ENCODE measurements at regions not wholly inside any gene's neighbourhood (a gene's known extent, or its start where the extent isn't known, plus 50 kb on each side); places are given as distances from the start of the nearest gene placed in this dataset.
A peak's percentile ranks its signal among the peaks of the same experiment; 100 is the strongest.

- Mint-ChIP-seq H3K36me3 (ENCODE audit: insufficient read depth) (no peaks in the 10 kb centered on the region), H3K9me3 (no peaks in the 10 kb centered on the region), H3K27me3 (ENCODE audit: low read depth) (no peaks in the 10 kb centered on the region), H3K4me1 (ENCODE audit: low read depth) (peaks cover 54% of the 10 kb centered on the region), H3K4me3 (no peak overlapping the region)
- ATAC-seq (no peak), DNase-seq (no peak)
Observed at GRCh38 chr12:123071857-123072256, 79.0 kb downstream of the PITPNM2 start.

GRCh38 chr12:123071099-123071800 is 79.6 kb downstream of the PITPNM2 start:
- peaks cover 52% of the 10 kb centered on the region for H3K4me1 Mint-ChIP-seq (ENCODE audit: low read depth)

GRCh38 chr12:123070267-123071081 is 80.4 kb downstream of the PITPNM2 start:
- Mint-ChIP-seq H3K36me3 (ENCODE audit: insufficient read depth) (no peaks in the 10 kb centered on the region), H3K4me3 (no peak overlapping the region), H3K4me1 (ENCODE audit: low read depth) (peaks cover 52% of the 10 kb centered on the region), H3K27me3 (ENCODE audit: low read depth) (no peaks in the 10 kb centered on the region), H3K9me3 (no peaks in the 10 kb centered on the region)
- no peak for ATAC-seq
- no peak for DNase-seq

More at GRCh38 chr12:123071099-123071800, 79.6 kb downstream of the PITPNM2 start:
- no peak for DNase-seq
- H3K9me3 Mint-ChIP-seq = no peaks in the 10 kb centered on the region
- H3K36me3 Mint-ChIP-seq (ENCODE audit: insufficient read depth) = no peaks in the 10 kb centered on the region
- H3K27me3 Mint-ChIP-seq (ENCODE audit: low read depth) = no peaks in the 10 kb centered on the region
- no peak overlapping the region for H3K4me3 Mint-ChIP-seq
- ATAC-seq = no peak

- Mint-ChIP-seq H3K4me1 (ENCODE audit: low read depth) (peaks cover 47% of the 10 kb centered on the region), H3K9me3 (no peaks in the 10 kb centered on the region), H3K36me3 (ENCODE audit: insufficient read depth) (no peaks in the 10 kb centered on the region), H3K27me3 (ENCODE audit: low read depth) (no peaks in the 10 kb centered on the region), H3K4me3 (no peak overlapping the region)
- ATAC-seq = no peak
- no peak for DNase-seq
Observed at GRCh38 chr12:123069436-123070266, 81.2 kb downstream of the PITPNM2 start.

- Mint-ChIP-seq H3K4me1 (ENCODE audit: low read depth) (peaks cover 41% of the 10 kb centered on the region), H3K4me3 (no peak overlapping the region), H3K36me3 (ENCODE audit: insufficient read depth) (no peaks in the 10 kb centered on the region), H3K27me3 (ENCODE audit: low read depth) (no peaks in the 10 kb centered on the region), H3K9me3 (no peaks in the 10 kb centered on the region)
- no peak for ATAC-seq
- no peak for DNase-seq
Observed at GRCh38 chr12:123067654-123068053, 83.2 kb downstream of the PITPNM2 start.

- H3K27me3 Mint-ChIP-seq (ENCODE audit: low read depth) = no peaks in the 10 kb centered on the region
- H3K4me1 Mint-ChIP-seq (ENCODE audit: low read depth) = peaks cover 39% of the 10 kb centered on the region
- no peaks in the 10 kb centered on the region for H3K36me3 Mint-ChIP-seq (ENCODE audit: insufficient read depth)
- H3K4me3 Mint-ChIP-seq = no peak overlapping the region
- ATAC-seq (no peak), DNase-seq (no peak)
- no peaks in the 10 kb centered on the region for H3K9me3 Mint-ChIP-seq
Observed at GRCh38 chr12:123066384-123066710, 84.5 kb downstream of the PITPNM2 start.

GRCh38 chr12:123065676-123066383 is 85.1 kb downstream of the PITPNM2 start:
- Mint-ChIP-seq H3K4me3 (no peak overlapping the region), H3K9me3 (no peaks in the 10 kb centered on the region), H3K27me3 (ENCODE audit: low read depth) (no peaks in the 10 kb centered on the region), H3K36me3 (ENCODE audit: insufficient read depth) (no peaks in the 10 kb centered on the region), H3K4me1 (ENCODE audit: low read depth) (peaks cover 39% of the 10 kb centered on the region)
- no peak for ATAC-seq
- DNase-seq = no peak

- ATAC-seq = no peak
- no peaks in the 10 kb centered on the region for H3K36me3 Mint-ChIP-seq (ENCODE audit: insufficient read depth)
- H3K27me3 Mint-ChIP-seq (ENCODE audit: low read depth) = no peaks in the 10 kb centered on the region
- peaks cover 37% of the 10 kb centered on the region for H3K4me1 Mint-ChIP-seq (ENCODE audit: low read depth)
- no peak overlapping the region for H3K4me3 Mint-ChIP-seq
- DNase-seq = no peak
- H3K9me3 Mint-ChIP-seq = no peaks in the 10 kb centered on the region
Observed at GRCh38 chr12:123064885-123065619, 84.6 kb downstream of the ARL6IP4 start.

- no peak overlapping the region for H3K4me3 Mint-ChIP-seq
Observed at GRCh38 chr12:123064366-123064765, 83.9 kb downstream of the ARL6IP4 start.

GRCh38 chr12:123063535-123063934 is 83.1 kb downstream of the ARL6IP4 start:
- no peak overlapping the region for H3K4me3 Mint-ChIP-seq
- H3K36me3 Mint-ChIP-seq (ENCODE audit: insufficient read depth) = no peaks in the 10 kb centered on the region
- no peaks in the 10 kb centered on the region for H3K9me3 Mint-ChIP-seq
- DNase-seq (no peak), ATAC-seq (peak in 1 of 2 donors; percentile 51)
- no peaks in the 10 kb centered on the region for H3K27me3 Mint-ChIP-seq (ENCODE audit: low read depth)
- peaks cover 39% of the 10 kb centered on the region for H3K4me1 Mint-ChIP-seq (ENCODE audit: low read depth)

More at GRCh38 chr12:123064366-123064765, 83.9 kb downstream of the ARL6IP4 start:
- DNase-seq (no peak), ATAC-seq (no peak)
- no peaks in the 10 kb centered on the region for H3K27me3 Mint-ChIP-seq (ENCODE audit: low read depth)
- H3K9me3 Mint-ChIP-seq = no peaks in the 10 kb centered on the region
- peaks cover 39% of the 10 kb centered on the region for H3K4me1 Mint-ChIP-seq (ENCODE audit: low read depth)
- no peaks in the 10 kb centered on the region for H3K36me3 Mint-ChIP-seq (ENCODE audit: insufficient read depth)

- H3K9me3 Mint-ChIP-seq = no peaks in the 10 kb centered on the region
- no peak overlapping the region for H3K4me3 Mint-ChIP-seq
- H3K27me3 Mint-ChIP-seq (ENCODE audit: low read depth) = no peaks in the 10 kb centered on the region
- H3K4me1 Mint-ChIP-seq (ENCODE audit: low read depth) = peaks cover 39% of the 10 kb centered on the region
- H3K36me3 Mint-ChIP-seq (ENCODE audit: insufficient read depth) = no peaks in the 10 kb centered on the region
- DNase-seq = no peak
- ATAC-seq = no peak
Observed at GRCh38 chr12:123062681-123063486, 82.4 kb downstream of the ARL6IP4 start.

- Mint-ChIP-seq H3K4me1 (ENCODE audit: low read depth) (peaks cover 32% of the 10 kb centered on the region), H3K9me3 (no peaks in the 10 kb centered on the region), H3K4me3 (no peak overlapping the region), H3K36me3 (ENCODE audit: insufficient read depth) (no peaks in the 10 kb centered on the region), H3K27me3 (ENCODE audit: low read depth) (no peaks in the 10 kb centered on the region)
- ATAC-seq (no peak), DNase-seq (no peak)
Observed at GRCh38 chr12:123061441-123062205, 81.1 kb downstream of the ARL6IP4 start.

All from activated T-cell treated with anti-CD3 and anti-CD28 coated beads, Interleukin-2, amount 50 U/mL, for 4 hours (primary cell).